ENCODE measurements at regions not wholly inside any gene's neighbourhood (a gene's known extent, or its start where the extent isn't known, plus 50 kb on each side); places are given as distances from the start of the nearest gene placed in this dataset.

- TF ChIP-seq, protein P1, sequence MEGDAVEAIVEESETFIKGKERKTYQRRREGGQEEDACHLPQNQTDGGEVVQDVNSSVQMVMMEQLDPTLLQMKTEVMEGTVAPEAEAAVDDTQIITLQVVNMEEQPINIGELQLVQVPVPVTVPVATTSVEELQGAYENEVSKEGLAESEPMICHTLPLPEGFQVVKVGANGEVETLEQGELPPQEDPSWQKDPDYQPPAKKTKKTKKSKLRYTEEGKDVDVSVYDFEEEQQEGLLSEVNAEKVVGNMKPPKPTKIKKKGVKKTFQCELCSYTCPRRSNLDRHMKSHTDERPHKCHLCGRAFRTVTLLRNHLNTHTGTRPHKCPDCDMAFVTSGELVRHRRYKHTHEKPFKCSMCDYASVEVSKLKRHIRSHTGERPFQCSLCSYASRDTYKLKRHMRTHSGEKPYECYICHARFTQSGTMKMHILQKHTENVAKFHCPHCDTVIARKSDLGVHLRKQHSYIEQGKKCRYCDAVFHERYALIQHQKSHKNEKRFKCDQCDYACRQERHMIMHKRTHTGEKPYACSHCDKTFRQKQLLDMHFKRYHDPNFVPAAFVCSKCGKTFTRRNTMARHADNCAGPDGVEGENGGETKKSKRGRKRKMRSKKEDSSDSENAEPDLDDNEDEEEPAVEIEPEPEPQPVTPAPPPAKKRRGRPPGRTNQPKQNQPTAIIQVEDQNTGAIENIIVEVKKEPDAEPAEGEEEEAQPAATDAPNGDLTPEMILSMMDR (conservative IDR thresholded peaks at IDR 0.05): no peak
- Mint-ChIP-seq H3K4me3 (no peak overlapping the region), H3K27me3 (ENCODE audit: low read depth) (peaks cover 31% of the 10 kb centered on the region), H3K27ac (ENCODE audit: unreplicated experiment) (no peak overlapping the region), H3K36me3 (ENCODE audit: low read depth) (no peaks in the 10 kb centered on the region), H3K9me3 (no peaks in the 10 kb centered on the region), H3K4me1 (peaks cover 4% of the 10 kb centered on the region)
- DNase-seq (ENCODE audit: low read depth, low spot score): no peak
Measured at GRCh38 chr12:111203969-111204368, 164.9 kb downstream of the PHETA1 start.

DNA sequence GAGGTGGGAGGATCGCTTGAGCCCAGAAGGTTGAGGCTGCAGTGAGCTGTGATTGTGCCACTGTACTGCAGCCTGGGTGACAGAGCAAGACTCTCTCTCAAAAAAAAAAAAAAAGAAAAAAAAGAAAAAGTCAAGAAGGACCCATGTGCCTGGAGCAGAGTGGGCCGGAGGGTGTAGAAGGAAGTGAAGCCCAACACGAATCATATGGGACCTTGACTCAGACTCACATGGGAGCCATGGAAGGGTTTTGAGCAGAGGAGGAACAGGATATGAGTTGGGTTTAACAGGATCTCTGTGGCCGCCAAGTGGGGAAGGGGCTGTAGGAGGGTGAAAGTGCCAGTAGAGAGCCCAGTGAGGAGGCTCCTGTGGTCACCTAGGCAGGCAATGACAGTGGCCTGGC is 165.4 kb downstream of the PHETA1 start:
- Mint-ChIP-seq H3K27ac (ENCODE audit: unreplicated experiment) (no peak overlapping the region), H3K4me1 (peaks cover 4% of the 10 kb centered on the region), H3K36me3 (ENCODE audit: low read depth) (no peaks in the 10 kb centered on the region), H3K27me3 (ENCODE audit: low read depth) (peaks cover 26% of the 10 kb centered on the region), H3K4me3 (no peak overlapping the region), H3K9me3 (no peaks in the 10 kb centered on the region)
- TF ChIP-seq, protein P1 (conservative IDR thresholded peaks at IDR 0.05): no peak
- no peak for DNase-seq (ENCODE audit: low read depth, low spot score)

DNA sequence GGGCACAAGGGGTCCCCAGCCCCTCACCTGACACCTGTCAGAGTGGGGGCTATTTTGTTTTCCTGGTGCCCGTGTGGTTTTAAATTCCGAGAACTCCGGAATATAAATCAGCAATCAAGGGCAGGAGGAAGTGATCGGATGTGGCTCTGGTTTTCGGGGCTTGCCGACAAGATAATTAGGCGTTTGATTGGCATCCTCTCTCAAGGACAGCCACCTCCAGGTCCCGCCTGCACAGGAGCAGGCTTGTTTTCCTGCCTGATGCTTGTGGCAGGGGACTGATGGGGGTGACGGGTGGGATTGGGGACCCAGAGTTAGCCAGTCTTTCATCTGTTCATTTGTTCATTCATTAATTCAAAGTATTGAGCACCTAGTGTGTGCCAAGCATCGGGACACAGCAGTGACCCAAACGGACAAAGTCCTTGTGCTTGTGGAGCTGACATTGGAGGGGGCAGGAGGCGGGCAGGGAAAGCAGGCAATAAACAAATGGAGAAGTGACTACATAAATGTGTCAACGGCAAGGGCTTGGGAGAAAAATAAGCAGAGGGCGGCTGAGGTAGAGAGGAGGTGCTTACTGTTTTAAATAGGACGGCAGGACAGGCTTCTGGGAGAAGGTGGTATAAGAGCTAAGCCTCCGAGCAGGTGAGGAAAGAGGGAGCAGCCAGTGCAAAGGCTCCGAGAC is 166.5 kb downstream of the PHETA1 start:
- Mint-ChIP-seq H3K9me3 (no peaks in the 10 kb centered on the region), H3K27ac (ENCODE audit: unreplicated experiment) (no peak overlapping the region), H3K27me3 (ENCODE audit: low read depth) (peaks cover 16% of the 10 kb centered on the region), H3K36me3 (ENCODE audit: low read depth) (no peaks in the 10 kb centered on the region), H3K4me3 (no peak overlapping the region), H3K4me1 (peaks cover 4% of the 10 kb centered on the region)
- TF ChIP-seq, protein P1 (conservative IDR thresholded peaks at IDR 0.05): no peak
- no peak for DNase-seq (ENCODE audit: low read depth, low spot score)

GRCh38 chr12:111201495-111202236 is 167.2 kb downstream of the PHETA1 start:
- H3K36me3 Mint-ChIP-seq (ENCODE audit: low read depth): no peaks in the 10 kb centered on the region
- H3K4me3 Mint-ChIP-seq: no peak overlapping the region
- DNase-seq (ENCODE audit: low read depth, low spot score): no peak
- peaks cover 4% of the 10 kb centered on the region for H3K4me1 Mint-ChIP-seq
- peaks cover 12% of the 10 kb centered on the region for H3K27me3 Mint-ChIP-seq (ENCODE audit: low read depth)
- no peaks in the 10 kb centered on the region for H3K9me3 Mint-ChIP-seq
- no peak overlapping the region for H3K27ac Mint-ChIP-seq (ENCODE audit: unreplicated experiment)
- TF ChIP-seq, protein P1 (conservative IDR thresholded peaks at IDR 0.05): no peak

DNA sequence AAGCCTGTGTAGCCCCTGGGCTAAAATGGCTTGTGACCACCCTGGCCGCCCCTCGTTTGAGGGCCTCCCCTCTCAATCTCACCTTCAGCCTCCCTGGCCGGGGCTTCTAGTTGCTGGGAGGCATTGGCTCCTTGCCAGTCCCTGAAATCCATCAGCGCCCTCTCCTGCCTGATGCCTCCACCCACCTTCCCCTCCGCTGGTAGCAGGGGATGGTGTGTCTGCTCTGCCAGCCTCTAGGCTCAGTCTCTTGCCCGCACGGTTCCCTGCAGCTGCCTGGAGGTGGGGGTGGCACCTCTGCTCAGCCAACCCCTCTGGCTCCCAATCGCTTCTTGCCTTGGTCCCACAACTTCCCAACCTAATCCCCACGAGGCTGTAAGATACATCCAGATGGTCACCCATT is 167.9 kb downstream of the PHETA1 start:
- no peak overlapping the region for H3K27ac Mint-ChIP-seq (ENCODE audit: unreplicated experiment)

More for the DNA sequence above, 167.9 kb downstream of the PHETA1 start:
- H3K4me1 Mint-ChIP-seq: peaks cover 4% of the 10 kb centered on the region
- TF ChIP-seq, protein P1 (conservative IDR thresholded peaks at IDR 0.05): no peak
- H3K4me3 Mint-ChIP-seq: no peak overlapping the region
- DNase-seq (ENCODE audit: low read depth, low spot score): no peak
- H3K36me3 Mint-ChIP-seq (ENCODE audit: low read depth): no peaks in the 10 kb centered on the region
- H3K27me3 Mint-ChIP-seq (ENCODE audit: low read depth): peaks cover 12% of the 10 kb centered on the region
- no peaks in the 10 kb centered on the region for H3K9me3 Mint-ChIP-seq

All from neural crest cell (in vitro differentiated cells).